PC-9 (cell line): ENCODE measurements at regions not wholly inside any gene's neighbourhood (a gene's known extent, or its start where the extent isn't known, plus 50 kb on each side); places are given as distances from the start of the nearest gene placed in this dataset.

Experiments
- BruUV-seq: library from RNA; stranded (reverse); fragments of 400-500 nt; replicated peaks from 2 replicates; lab custom pipeline; 2021; lab: Mats Ljungman, UMichigan
- CTCF ChIA-PET: fragments of 300-600 bp; sonication (Branson Sonifier 250); formaldehyde crosslinking; loops from one replicate; lab custom pipeline; 2022; ENCODE audit warnings: antibody characterized with exemption; lab: Charles Lee
- POLR2A ChIA-PET: fragments of 300-600 bp; sonication (Branson Sonifier 250); formaldehyde crosslinking; loops from one replicate; lab custom pipeline; 2022; ENCODE audit warnings: antibody characterized with exemption; ENCODE audit not compliant: unreplicated experiment; lab: Charles Lee
- DNase-seq, 2 experiments: peaks; one replicate each; pipeline versions ENCODE4 v3.0.0 to v3.0.0-alpha.2; 2015 to 2022; ENCODE audit warnings: mixed read lengths in 1 of 2
- H2AFZ ChIP-seq: fragments of 200-600 bp; sonication (generic); 2 replicates; pipeline ENCODE4 v1.8.1; 2017; ENCODE audit warnings: antibody characterized with exemption
- H3F3A ChIP-seq: fragments of 200-600 bp; sonication (generic); 2 replicates; pipeline ENCODE4 v1.8.1; 2017; ENCODE audit warnings: antibody characterized with exemption, mild to moderate bottlenecking, low read depth; ENCODE audit not compliant: insufficient read depth
- H3K27ac ChIP-seq: fragments of 200-600 bp; sonication (generic); 2 replicates; pipeline ENCODE4 v1.6.1; 2016; ENCODE audit warnings: mixed run types
- H3K27me3 ChIP-seq: fragments of 200-600 bp; sonication (generic); 2 replicates; pipeline ENCODE4 v1.6.1; 2016; ENCODE audit warnings: low read depth, mixed run types; ENCODE audit not compliant: insufficient read depth
- H3K36me3 ChIP-seq: fragments of 200-600 bp; sonication (generic); 2 replicates; pipeline ENCODE4 v1.6.1; 2016; ENCODE audit warnings: low read depth, mixed run types
- H3K4me1 ChIP-seq: fragments of 200-600 bp; sonication (generic); replicated peaks from 2 replicates; pipeline ENCODE4 v1.6.1; 2016; ENCODE audit warnings: mixed run types; ENCODE audit not compliant: insufficient read depth
- H3K4me2 ChIP-seq: fragments of 200-600 bp; sonication (generic); 2 replicates; pipeline ENCODE4 v1.6.1; 2017; ENCODE audit warnings: mixed run types
- H3K4me3 ChIP-seq: fragments of 200-600 bp; sonication (generic); 2 replicates; pipeline ENCODE4 v1.6.1; 2016; ENCODE audit warnings: mixed run types
- H3K79me2 ChIP-seq: fragments of 200-600 bp; sonication (generic); 2 replicates; pipeline ENCODE4 v1.6.1; 2017; ENCODE audit warnings: low read depth, mixed run types
- H3K9me2 ChIP-seq: fragments of 200-600 bp; sonication (generic); 2 replicates; pipeline ENCODE4 v1.8.1; 2017; ENCODE audit warnings: mild to moderate bottlenecking; ENCODE audit not compliant: insufficient read depth
- H3K9me3 ChIP-seq: fragments of 200-600 bp; sonication (generic); 2 replicates; pipeline ENCODE4 v1.8.1; 2016; ENCODE audit warnings: low read depth; ENCODE audit not compliant: insufficient read depth
- H4K20me1 ChIP-seq: fragments of 200-600 bp; sonication (generic); 2 replicates; pipeline ENCODE4 v1.8.1; 2017; ENCODE audit not compliant: insufficient read depth
- CTCF ChIP-seq: fragments of 200-600 bp; sonication (generic); conservative IDR thresholded peaks from 2 replicates; pipeline ENCODE4 v1.6.1; 2017; ENCODE audit warnings: mixed run types, antibody characterized with exemption, mild to moderate bottlenecking, moderate library complexity
- EZH2 ChIP-seq: fragments of 200-600 bp; sonication (generic); IDR thresholded peaks from 2 replicates; pipeline ENCODE4 v1.8.0; 2017; ENCODE audit warnings: antibody characterized with exemption, low read depth
- intact Hi-C: fragments of 100-400 bp; cut with micrococcal nuclease; formaldehyde crosslinking; loops from one replicate; pipeline ENCODE4 v1.10.0; 2022; ENCODE audit not compliant: unreplicated experiment

GRCh38 chr16:64174327-64174726 is 947.5 kb downstream of the CDH11 start:
- H3K4me3 ChIP-seq = no peak overlapping the region
- ChIA-PET POLR2A (no interaction called here), CTCF (no interaction called here)
- H4K20me1 ChIP-seq = no peaks in the 10 kb centered on the region
- H3K36me3 ChIP-seq = no peaks in the 10 kb centered on the region
- H3F3A ChIP-seq = no peaks in the 10 kb centered on the region
- intact Hi-C loops = no loop called here
- H3K9me3 ChIP-seq = no peaks in the 10 kb centered on the region
- no peak for TF ChIP-seq CTCF
- no peak for TF ChIP-seq EZH2
- no peak overlapping the region for H3K4me2 ChIP-seq
- H3K79me2 ChIP-seq = no peaks in the 10 kb centered on the region
- no peak for DNase-seq
- H3K27me3 ChIP-seq = no peaks in the 10 kb centered on the region
- no peaks in the 10 kb centered on the region for H3K4me1 ChIP-seq
- BruUV-seq = no TSS peak
- no peaks in the 10 kb centered on the region for H3K9me2 ChIP-seq
- H2AFZ ChIP-seq = no peak overlapping the region
- H3K27ac ChIP-seq = no peak overlapping the region

GRCh38 chr16:64172652-64173051 is 949.2 kb downstream of the CDH11 start:
- BruUV-seq = no TSS peak
- Histone ChIP-seq H3K79me2 (no peaks in the 10 kb centered on the region), H3F3A (no peaks in the 10 kb centered on the region), H4K20me1 (no peaks in the 10 kb centered on the region), H3K36me3 (no peaks in the 10 kb centered on the region), H3K9me2 (no peaks in the 10 kb centered on the region), H3K4me3 (no peak overlapping the region), H3K4me2 (no peak overlapping the region), H2AFZ (no peak overlapping the region), H3K27ac (no peak overlapping the region), H3K9me3 (no peaks in the 10 kb centered on the region), H3K27me3 (no peaks in the 10 kb centered on the region), H3K4me1 (no peaks in the 10 kb centered on the region)
- intact Hi-C loops = no loop called here
- ChIA-PET POLR2A (no interaction called here), CTCF (no interaction called here)
- no peak for DNase-seq
- TF ChIP-seq EZH2 (no peak), CTCF (no peak)

GRCh38 chr16:64172226-64172625 is 949.6 kb downstream of the CDH11 start:
- DNase-seq = no peak
- BruUV-seq = no TSS peak

More at GRCh38 chr16:64172226-64172625, 949.6 kb downstream of the CDH11 start:
- no peak overlapping the region for H3K4me2 ChIP-seq
- H3K79me2 ChIP-seq = no peaks in the 10 kb centered on the region
- H3F3A ChIP-seq = no peaks in the 10 kb centered on the region
- POLR2A ChIA-PET = no interaction called here
- TF ChIP-seq CTCF = no peak
- intact Hi-C loops = no loop called here
- H3K36me3 ChIP-seq = no peaks in the 10 kb centered on the region
- H3K27me3 ChIP-seq = no peaks in the 10 kb centered on the region
- no peak overlapping the region for H3K4me3 ChIP-seq
- H2AFZ ChIP-seq = no peak overlapping the region
- H3K4me1 ChIP-seq = no peaks in the 10 kb centered on the region
- H3K27ac ChIP-seq = no peak overlapping the region
- CTCF ChIA-PET = no interaction called here
- no peaks in the 10 kb centered on the region for H4K20me1 ChIP-seq
- no peaks in the 10 kb centered on the region for H3K9me2 ChIP-seq
- H3K9me3 ChIP-seq = no peaks in the 10 kb centered on the region
